ENCODE measurements at regions not wholly inside any gene's neighbourhood (a gene's known extent, or its start where the extent isn't known, plus 50 kb on each side); places are given as distances from the start of the nearest gene placed in this dataset.

- Histone ChIP-seq H3K9ac (ENCODE audit: control insufficient read depth, insufficient read depth, low read length) (no peak overlapping the region), H3K9me3 (replicated peaks; ENCODE audit: control insufficient read depth, insufficient read depth, low read length) (no peaks in the 10 kb centered on the region), H3K36me3 (ENCODE audit: control insufficient read depth in 2 of 2, insufficient read depth in 2 of 2, low read length in 1 of 2) (no peaks in the 10 kb centered on the region), H3K79me2 (ENCODE audit: control insufficient read depth, insufficient read depth, low read length) (no peaks in the 10 kb centered on the region), H3K27ac (ENCODE audit: control insufficient read depth, insufficient read depth) (no peak overlapping the region), H3K4me1 (ENCODE audit: control insufficient read depth, insufficient read depth, low read length) (no peaks in the 10 kb centered on the region), H2AFZ (ENCODE audit: control insufficient read depth, low read depth, low read length) (no peak overlapping the region), H3K27me3 (replicated peaks in 1 of 2; ENCODE audit: control insufficient read depth in 2 of 2, insufficient read depth in 2 of 2, low read length in 1 of 2) (no peaks in the 10 kb centered on the region; a peak in 1 of 4 replicates), H4K20me1 (ENCODE audit: control insufficient read depth, insufficient read depth) (no peaks in the 10 kb centered on the region), H3K4me2 (ENCODE audit: control insufficient read depth, insufficient read depth) (no peak overlapping the region), H3K4me3 (no peak overlapping the region)
- ChIA-PET CTCF (no interaction called here), POLR2A (no interaction called here), SMC1A (ENCODE audit: uncharacterized antibody, unreplicated experiment) (interaction anchor here (0.6 kb wide), 1 partner anchor 916 kb away, joined by 3 read pairs; no protein-coding TSS in a partner anchor), RAD21 (ENCODE audit: unreplicated experiment) (interaction anchor here (0.6 kb wide), 1 partner anchor 1379 kb away, joined by 3 read pairs; no protein-coding TSS in a partner anchor)
- in situ Hi-C loops (cut with MboI), result no loop called here
- no peak for FAIRE-seq
- 0% methylated on average over 3 of the region's 3 CpGs for WGBS (ENCODE audit: insufficient coverage, insufficient replicate concordance, low lambda C conversion rate, missing lambda C conversion rate)
- no TSS peak for BruUV-seq (replicated peaks)
- DNase-seq (ENCODE audit: low read depth, low spot score), result no peak
- no peak for ATAC-seq
- intact Hi-C loops (cut with micrococcal nuclease; ENCODE audit: unreplicated experiment), result no loop called here
- TF ChIP-seq, protein P1, sequence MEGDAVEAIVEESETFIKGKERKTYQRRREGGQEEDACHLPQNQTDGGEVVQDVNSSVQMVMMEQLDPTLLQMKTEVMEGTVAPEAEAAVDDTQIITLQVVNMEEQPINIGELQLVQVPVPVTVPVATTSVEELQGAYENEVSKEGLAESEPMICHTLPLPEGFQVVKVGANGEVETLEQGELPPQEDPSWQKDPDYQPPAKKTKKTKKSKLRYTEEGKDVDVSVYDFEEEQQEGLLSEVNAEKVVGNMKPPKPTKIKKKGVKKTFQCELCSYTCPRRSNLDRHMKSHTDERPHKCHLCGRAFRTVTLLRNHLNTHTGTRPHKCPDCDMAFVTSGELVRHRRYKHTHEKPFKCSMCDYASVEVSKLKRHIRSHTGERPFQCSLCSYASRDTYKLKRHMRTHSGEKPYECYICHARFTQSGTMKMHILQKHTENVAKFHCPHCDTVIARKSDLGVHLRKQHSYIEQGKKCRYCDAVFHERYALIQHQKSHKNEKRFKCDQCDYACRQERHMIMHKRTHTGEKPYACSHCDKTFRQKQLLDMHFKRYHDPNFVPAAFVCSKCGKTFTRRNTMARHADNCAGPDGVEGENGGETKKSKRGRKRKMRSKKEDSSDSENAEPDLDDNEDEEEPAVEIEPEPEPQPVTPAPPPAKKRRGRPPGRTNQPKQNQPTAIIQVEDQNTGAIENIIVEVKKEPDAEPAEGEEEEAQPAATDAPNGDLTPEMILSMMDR (IDR thresholded peaks at IDR 0.05 in 2 of 3, conservative IDR thresholded peaks at IDR 0.05 in 1 of 3; ENCODE audit: control insufficient read depth in 2 of 3, extremely low read depth in 1 of 3, insufficient read depth in 1 of 3, low read depth in 3 of 3, low read length in 3 of 3), result no peak
- TF ChIP-seq ATF2 (IDR thresholded peaks at IDR 0.05; ENCODE audit: low read length) (no peak), MXI1 (IDR thresholded peaks at IDR 0.05; ENCODE audit: low read depth, low read length) (no peak), BCL3 (IDR thresholded peaks at IDR 0.05; ENCODE audit: borderline replicate concordance, insufficient read depth, low read depth, low read length, poor library complexity, severe bottlenecking) (no peak), FOXK2 (IDR thresholded peaks at IDR 0.05) (no peak), MEF2A (IDR thresholded peaks at IDR 0.05; ENCODE audit: insufficient read depth, low read depth, low read length) (no peak), SMARCA5 (IDR thresholded peaks at IDR 0.05) (no peak), EP300 (IDR thresholded peaks at IDR 0.05; ENCODE audit: borderline replicate concordance in 1 of 2, control insufficient read depth in 1 of 2, low read depth in 2 of 2, low read length in 2 of 2) (no peak), BHLHE40 (IDR thresholded peaks at IDR 0.05; ENCODE audit: borderline replicate concordance in 1 of 2, low read depth in 2 of 2, low read length in 1 of 2) (no peak), BCLAF1 (IDR thresholded peaks at IDR 0.05) (no peak), SUPT20H (IDR thresholded peaks at IDR 0.05; ENCODE audit: borderline replicate concordance, control insufficient read depth, low read depth, low read length) (no peak), YBX1 (IDR thresholded peaks at IDR 0.05) (no peak), CREM (IDR thresholded peaks at IDR 0.05; ENCODE audit: low read depth) (no peak)
- TF ChIP-seq, protein P2, sequence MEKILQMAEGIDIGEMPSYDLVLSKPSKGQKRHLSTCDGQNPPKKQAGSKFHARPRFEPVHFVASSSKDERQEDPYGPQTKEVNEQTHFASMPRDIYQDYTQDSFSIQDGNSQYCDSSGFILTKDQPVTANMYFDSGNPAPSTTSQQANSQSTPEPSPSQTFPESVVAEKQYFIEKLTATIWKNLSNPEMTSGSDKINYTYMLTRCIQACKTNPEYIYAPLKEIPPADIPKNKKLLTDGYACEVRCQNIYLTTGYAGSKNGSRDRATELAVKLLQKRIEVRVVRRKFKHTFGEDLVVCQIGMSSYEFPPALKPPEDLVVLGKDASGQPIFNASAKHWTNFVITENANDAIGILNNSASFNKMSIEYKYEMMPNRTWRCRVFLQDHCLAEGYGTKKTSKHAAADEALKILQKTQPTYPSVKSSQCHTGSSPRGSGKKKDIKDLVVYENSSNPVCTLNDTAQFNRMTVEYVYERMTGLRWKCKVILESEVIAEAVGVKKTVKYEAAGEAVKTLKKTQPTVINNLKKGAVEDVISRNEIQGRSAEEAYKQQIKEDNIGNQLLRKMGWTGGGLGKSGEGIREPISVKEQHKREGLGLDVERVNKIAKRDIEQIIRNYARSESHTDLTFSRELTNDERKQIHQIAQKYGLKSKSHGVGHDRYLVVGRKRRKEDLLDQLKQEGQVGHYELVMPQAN (conservative IDR thresholded peaks at IDR 0.05), result no peak
These were observed 337.6 kb upstream of the SNX7 start for GRCh38 chr1:98323906-98324358.

Measured in GM12878 (cell line).